Activated CD8-positive, alpha-beta memory T cell treated with anti-CD3 and anti-CD28 coated beads, Interleukin-2, amount 50 U/mL, for 24 hours (primary cell): ENCODE measurements at regions not wholly inside any gene's neighbourhood (a gene's known extent, or its start where the extent isn't known, plus 50 kb on each side); places are given as distances from the start of the nearest gene placed in this dataset.

Experiments
- DNase-seq: peaks from one replicate; pipeline ENCODE4 v3.0.0-alpha.2; 2020; ENCODE audit errors: extremely low read depth

GRCh38 chr16:86909359-86910160 is 331.2 kb downstream of the FOXL1 start:
- no peak for DNase-seq

- DNase-seq: no peak
Observed at GRCh38 chr16:86910161-86910769, 331.9 kb downstream of the FOXL1 start.

GRCh38 chr16:86911437-86911958 is 333.1 kb downstream of the FOXL1 start:
- no peak for DNase-seq

GRCh38 chr16:86913886-86914285 is 335.5 kb downstream of the FOXL1 start:
- DNase-seq: no peak

GRCh38 chr16:86914876-86915717 is 336.7 kb downstream of the FOXL1 start:
- no peak for DNase-seq

- no peak for DNase-seq
Observed at GRCh38 chr16:86917471-86918365, 339.4 kb downstream of the FOXL1 start.

- no peak for DNase-seq
Observed at GRCh38 chr16:86918637-86919036, 340.3 kb downstream of the FOXL1 start.

- no peak for DNase-seq
Observed at GRCh38 chr16:86919078-86919477, 340.7 kb downstream of the FOXL1 start.

- no peak for DNase-seq
Observed at GRCh38 chr16:86919578-86920305, 341.4 kb downstream of the FOXL1 start.

GRCh38 chr16:86921289-86921688 is 342.9 kb downstream of the FOXL1 start:
- DNase-seq: no peak

GRCh38 chr16:86922311-86922710 is 344.0 kb downstream of the FOXL1 start:
- no peak for DNase-seq

GRCh38 chr16:86923656-86924055 is 345.3 kb downstream of the FOXL1 start:
- no peak for DNase-seq

GRCh38 chr16:86924537-86924936 is 346.2 kb downstream of the FOXL1 start:
- no peak for DNase-seq

GRCh38 chr16:86925067-86925791 is 346.9 kb downstream of the FOXL1 start:
- DNase-seq: no peak

- no peak for DNase-seq
Observed at GRCh38 chr16:86926181-86927094, 348.1 kb downstream of the FOXL1 start.

- no peak for DNase-seq
Observed at GRCh38 chr16:86927699-86928098, 349.4 kb downstream of the FOXL1 start.

GRCh38 chr16:86928523-86929011 is 350.2 kb downstream of the FOXL1 start:
- no peak for DNase-seq

GRCh38 chr16:86929057-86929871 is 350.9 kb downstream of the FOXL1 start:
- DNase-seq: no peak
